ENCODE measurements at regions not wholly inside any gene's neighbourhood (a gene's known extent, or its start where the extent isn't known, plus 50 kb on each side); places are given as distances from the start of the nearest gene placed in this dataset.

DNA sequence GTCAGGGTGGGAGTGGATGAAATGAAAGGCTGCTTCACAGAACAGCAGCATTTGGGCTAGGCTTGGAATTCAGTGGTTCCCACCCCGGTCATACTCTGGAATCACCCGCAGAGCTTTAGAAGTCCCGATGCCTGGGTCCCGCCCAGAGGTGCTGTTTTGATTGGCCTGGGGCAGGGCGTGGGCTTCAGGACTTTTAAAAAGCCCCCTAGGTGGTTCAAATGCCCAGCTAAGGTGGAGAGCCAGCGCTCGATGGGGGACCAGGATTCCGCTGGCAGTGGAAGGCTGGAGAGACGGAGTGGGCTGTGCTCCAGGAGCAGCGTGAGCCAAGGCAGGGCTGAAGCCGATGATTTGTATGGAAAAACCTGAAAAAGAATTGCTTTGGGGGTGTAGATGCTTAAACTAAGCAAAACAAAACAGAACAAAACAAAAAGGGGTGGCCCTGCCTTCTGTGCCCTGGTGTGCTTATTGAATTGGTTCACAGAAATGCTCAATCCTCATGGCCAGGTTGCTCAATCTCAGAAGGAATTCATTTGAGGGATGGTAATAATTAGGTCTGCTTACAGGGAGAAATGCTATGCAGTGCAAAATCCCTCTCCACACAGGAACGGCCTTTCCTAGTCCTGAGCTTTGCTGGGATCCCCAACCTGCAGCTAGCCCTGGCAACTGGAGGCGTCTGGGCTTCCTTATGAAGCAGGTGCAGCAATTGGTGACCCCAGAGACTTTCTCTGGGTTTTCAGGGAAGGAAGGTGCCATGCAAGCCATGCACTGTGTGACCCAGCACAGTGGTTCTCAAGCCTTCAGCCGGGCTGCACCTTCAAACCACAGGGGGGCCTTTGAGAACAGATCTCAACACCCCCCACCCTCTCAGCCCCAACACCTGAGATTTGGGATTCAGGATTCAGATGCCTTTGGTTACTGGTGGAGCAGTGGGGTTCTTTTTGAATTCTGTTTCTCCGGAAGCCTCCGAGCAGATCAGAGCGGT lies 174.0 kb upstream of the ZNF618 start:
- no peak overlapping the region for H3K4me3 Mint-ChIP-seq
- no peak overlapping the region for H3K27ac Mint-ChIP-seq
- H3K36me3 Mint-ChIP-seq (ENCODE audit: low read depth), result no peaks in the 10 kb centered on the region
- H3K27me3 Mint-ChIP-seq, result no peaks in the 10 kb centered on the region
- no peak for DNase-seq
- intact Hi-C loops (cut with micrococcal nuclease), result no loop called here
- H3K9me3 Mint-ChIP-seq, result peaks cover 4% of the 10 kb centered on the region
- H3K4me1 Mint-ChIP-seq, result no peaks in the 10 kb centered on the region

DNA sequence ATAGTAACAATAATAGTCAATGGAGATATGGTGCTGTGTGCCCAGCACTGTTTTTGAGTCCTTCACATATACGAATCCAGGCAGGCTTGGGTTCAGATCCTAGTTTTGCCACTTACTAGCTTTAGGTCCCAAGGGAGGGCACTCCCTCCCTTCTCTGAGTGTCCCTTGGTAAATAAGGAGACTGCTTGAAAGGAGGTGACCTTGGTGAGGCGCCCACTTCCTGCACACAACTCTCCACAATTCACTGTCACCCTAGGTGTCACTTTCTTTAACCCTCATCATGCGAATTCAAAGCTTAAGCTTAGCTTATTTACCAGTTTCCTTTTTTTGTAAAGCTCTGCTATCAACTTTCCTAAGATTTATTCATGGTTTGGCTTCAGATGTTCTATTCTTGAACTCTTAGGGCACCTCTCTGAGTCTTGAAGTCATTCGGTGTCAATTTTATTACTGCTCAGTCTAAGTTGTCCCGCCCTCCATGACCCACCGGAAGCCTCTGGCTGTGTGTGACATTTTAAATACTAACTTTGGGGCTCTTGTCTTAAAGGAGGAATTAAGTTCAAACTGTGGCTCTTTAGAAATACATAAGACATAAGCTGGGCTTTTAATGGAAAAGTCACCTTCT lies 170.7 kb upstream of the ZNF618 start:
- Mint-ChIP-seq H3K27ac (no peak overlapping the region), H3K9me3 (peaks cover 13% of the 10 kb centered on the region), H3K36me3 (ENCODE audit: low read depth) (no peaks in the 10 kb centered on the region), H3K4me3 (no peak overlapping the region), H3K27me3 (no peaks in the 10 kb centered on the region), H3K4me1 (no peaks in the 10 kb centered on the region)
- intact Hi-C loops (cut with micrococcal nuclease), result no loop called here
- DNase-seq, result no peak

GRCh38 chr9:113705928-113706519 lies 170.1 kb upstream of the ZNF618 start:
- Mint-ChIP-seq H3K4me1 (no peaks in the 10 kb centered on the region), H3K9me3 (peaks cover 13% of the 10 kb centered on the region), H3K36me3 (ENCODE audit: low read depth) (no peaks in the 10 kb centered on the region), H3K4me3 (no peak overlapping the region), H3K27me3 (no peaks in the 10 kb centered on the region), H3K27ac (no peak overlapping the region)
- DNase-seq, result no peak
- intact Hi-C loops (cut with micrococcal nuclease), result no loop called here

GRCh38 chr9:113707953-113708695 lies 168.0 kb upstream of the ZNF618 start:
- H3K27me3 Mint-ChIP-seq, result no peaks in the 10 kb centered on the region
- no peaks in the 10 kb centered on the region for H3K36me3 Mint-ChIP-seq (ENCODE audit: low read depth)
- H3K4me3 Mint-ChIP-seq, result no peak overlapping the region
- H3K9me3 Mint-ChIP-seq, result peaks cover 13% of the 10 kb centered on the region
- no peak overlapping the region for H3K27ac Mint-ChIP-seq
- no peaks in the 10 kb centered on the region for H3K4me1 Mint-ChIP-seq
- DNase-seq, result no peak
- intact Hi-C loops (cut with micrococcal nuclease), result no loop called here

- Mint-ChIP-seq H3K4me3 (no peak overlapping the region), H3K27ac (no peak overlapping the region), H3K36me3 (ENCODE audit: low read depth) (no peaks in the 10 kb centered on the region), H3K27me3 (peaks cover 2% of the 10 kb centered on the region), H3K4me1 (no peaks in the 10 kb centered on the region), H3K9me3 (peaks cover 13% of the 10 kb centered on the region)
- no peak for DNase-seq
- intact Hi-C loops (cut with micrococcal nuclease), result no loop called here
Observed at GRCh38 chr9:113708821-113709713, 167.0 kb upstream of the ZNF618 start.

- Mint-ChIP-seq H3K4me1 (no peaks in the 10 kb centered on the region), H3K27me3 (peaks cover 5% of the 10 kb centered on the region), H3K4me3 (no peak overlapping the region), H3K36me3 (ENCODE audit: low read depth) (no peaks in the 10 kb centered on the region), H3K9me3 (peaks cover 16% of the 10 kb centered on the region), H3K27ac (no peak overlapping the region)
- intact Hi-C loops (cut with micrococcal nuclease), result no loop called here
- DNase-seq, result no peak
Observed at GRCh38 chr9:113709721-113710120, 166.4 kb upstream of the ZNF618 start.

- Mint-ChIP-seq H3K9me3 (peaks cover 17% of the 10 kb centered on the region), H3K4me1 (no peaks in the 10 kb centered on the region), H3K4me3 (no peak overlapping the region), H3K27me3 (peaks cover 5% of the 10 kb centered on the region), H3K36me3 (ENCODE audit: low read depth) (no peaks in the 10 kb centered on the region), H3K27ac (no peak overlapping the region)
- intact Hi-C loops (cut with micrococcal nuclease), result no loop called here
- DNase-seq, result no peak
Observed at GRCh38 chr9:113711251-113711650, 164.9 kb upstream of the ZNF618 start.

- H3K36me3 Mint-ChIP-seq (ENCODE audit: low read depth), result no peaks in the 10 kb centered on the region
- DNase-seq, result no peak
- H3K4me1 Mint-ChIP-seq, result no peaks in the 10 kb centered on the region
- intact Hi-C loops (cut with micrococcal nuclease), result no loop called here
- H3K9me3 Mint-ChIP-seq, result peaks cover 13% of the 10 kb centered on the region
- H3K27me3 Mint-ChIP-seq, result peaks cover 5% of the 10 kb centered on the region
- no peak overlapping the region for H3K27ac Mint-ChIP-seq
- H3K4me3 Mint-ChIP-seq, result no peak overlapping the region
Observed at GRCh38 chr9:113712053-113712452, 164.1 kb upstream of the ZNF618 start.

DNA sequence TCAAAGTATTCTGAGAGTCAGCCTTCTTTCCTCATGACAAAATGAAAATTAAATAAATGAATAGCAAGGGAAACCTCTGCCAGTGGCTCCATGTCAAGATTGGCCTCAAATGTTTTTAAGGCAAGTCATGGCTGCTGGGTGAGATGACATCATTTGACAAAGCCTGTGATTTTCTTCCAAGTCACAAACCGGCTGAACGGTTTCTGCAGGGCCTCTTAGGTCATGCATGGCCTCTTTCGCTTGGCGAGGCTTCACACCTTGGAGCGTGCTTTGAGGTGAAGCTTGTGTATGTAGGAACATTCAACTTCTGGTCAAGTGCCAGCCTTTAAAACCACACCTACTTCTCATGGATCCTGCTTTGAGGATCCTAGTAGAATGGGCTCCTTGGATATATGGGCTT lies 161.0 kb upstream of the ZNF618 start:
- Mint-ChIP-seq H3K9me3 (peaks cover 4% of the 10 kb centered on the region), H3K27me3 (peaks cover 5% of the 10 kb centered on the region), H3K27ac (no peak overlapping the region), H3K36me3 (ENCODE audit: low read depth) (no peaks in the 10 kb centered on the region), H3K4me3 (no peak overlapping the region), H3K4me1 (no peaks in the 10 kb centered on the region)
- DNase-seq, result no peak
- intact Hi-C loops (cut with micrococcal nuclease), result no loop called here

- Mint-ChIP-seq H3K4me1 (no peaks in the 10 kb centered on the region), H3K27ac (no peak overlapping the region), H3K27me3 (peaks cover 5% of the 10 kb centered on the region), H3K4me3 (no peak overlapping the region), H3K9me3 (no peaks in the 10 kb centered on the region), H3K36me3 (ENCODE audit: low read depth) (no peaks in the 10 kb centered on the region)
- DNase-seq, result no peak
- intact Hi-C loops (cut with micrococcal nuclease), result no loop called here
Observed at GRCh38 chr9:113719919-113720318, 156.2 kb upstream of the ZNF618 start.

GRCh38 chr9:113720495-113720894 lies 155.6 kb upstream of the ZNF618 start:
- intact Hi-C loops (cut with micrococcal nuclease), result no loop called here
- Mint-ChIP-seq H3K36me3 (ENCODE audit: low read depth) (no peaks in the 10 kb centered on the region), H3K27me3 (peaks cover 5% of the 10 kb centered on the region), H3K4me1 (no peaks in the 10 kb centered on the region), H3K4me3 (no peak overlapping the region), H3K27ac (no peak overlapping the region), H3K9me3 (no peaks in the 10 kb centered on the region)
- no peak for DNase-seq

- Mint-ChIP-seq H3K4me3 (no peak overlapping the region), H3K4me1 (no peaks in the 10 kb centered on the region), H3K9me3 (no peaks in the 10 kb centered on the region), H3K36me3 (ENCODE audit: low read depth) (no peaks in the 10 kb centered on the region), H3K27ac (no peak overlapping the region), H3K27me3 (peaks cover 5% of the 10 kb centered on the region)
- intact Hi-C loops (cut with micrococcal nuclease), result no loop called here
- DNase-seq, result no peak
Observed at GRCh38 chr9:113721856-113722255, 154.3 kb upstream of the ZNF618 start.

GRCh38 chr9:113724202-113724601 lies 151.9 kb upstream of the ZNF618 start:
- H3K4me3 Mint-ChIP-seq, result no peak overlapping the region
- H3K36me3 Mint-ChIP-seq (ENCODE audit: low read depth), result no peaks in the 10 kb centered on the region
- intact Hi-C loops (cut with micrococcal nuclease), result no loop called here
- H3K4me1 Mint-ChIP-seq, result no peaks in the 10 kb centered on the region
- no peak overlapping the region for H3K27ac Mint-ChIP-seq
- DNase-seq, result peak; percentile 27
- no peaks in the 10 kb centered on the region for H3K9me3 Mint-ChIP-seq
- H3K27me3 Mint-ChIP-seq, result peaks cover 5% of the 10 kb centered on the region

All from activated CD4-positive, alpha-beta T cell treated with anti-CD3 and anti-CD28 coated beads, Interleukin-2, amount 10 ng/mL, durations not matched to agents 24 days and 14 days (primary cell).